Heart right ventricle (tissue), 16 donors: ENCODE measurements at regions not wholly inside any gene's neighbourhood (a gene's known extent, or its start where the extent isn't known, plus 50 kb on each side); places are given as distances from the start of the nearest gene placed in this dataset.

ENCODE experiments used
- ATAC-seq, 8 donors: fragments of 200-7000 bp; cut with Tn5 transposase; one replicate each; pipeline ENCODE4 v1.9.1; 2020; ENCODE audit warnings: mild to moderate bottlenecking in 8 of 8, moderate library complexity in 8 of 8, moderate number of reproducible peaks in 1 of 8
- DNase-seq, 2 donors: peaks; one replicate each; pipeline ENCODE4 v3.0.0-alpha.2; 2020
- H3K27ac ChIP-seq, 10 donors: fragments of 200-600 bp; sonication (generic) in 2 of 10; one replicate each; pipeline versions ENCODE4 v1.5.0 to v1.8.0; 2020 to 2022; ENCODE audit warnings: mild to moderate bottlenecking in 3 of 10
- H3K27me3 ChIP-seq, 7 donors: fragments of 200-600 bp; one replicate each; pipeline ENCODE4 v1.8.0; 2021 to 2022; ENCODE audit warnings: mild to moderate bottlenecking in 2 of 7
- H3K36me3 ChIP-seq, 9 donors: fragments of 200-600 bp; sonication (generic) in 1 of 9; one replicate each; pipeline versions ENCODE4 v1.5.0 to v1.8.0; 2020 to 2022; ENCODE audit warnings: mild to moderate bottlenecking in 2 of 9
- H3K4me1 ChIP-seq, 9 donors: fragments of 200-600 bp; sonication (generic) in 1 of 9; one replicate each; pipeline versions ENCODE4 v1.5.0 to v1.8.0; 2020 to 2022; ENCODE audit warnings: mild to moderate bottlenecking in 4 of 9
- H3K4me3 ChIP-seq, 10 donors: fragments of 200-600 bp; sonication (generic) in 2 of 10; one replicate each; pipeline versions ENCODE4 v1.5.0 to v1.8.0; 2020 to 2022; ENCODE audit warnings: mild to moderate bottlenecking in 7 of 10, moderate library complexity in 2 of 10
- H3K9me3 ChIP-seq, 11 donors: fragments of 200-600 bp in 10 of 11; sonication (generic) in 2 of 11; one replicate each; pipeline versions ENCODE4 v1.5.0 to v1.8.0; 2013 to 2022; ENCODE audit warnings: mild to moderate bottlenecking in 2 of 11, control low read depth in 1 of 11, moderate library complexity in 1 of 11
- WGBS, 2 donors: extraction: QIAGEN DNeasy Blood & Tissue Kit; methylation state at CpG; one replicate each; pipeline ENCODE4 v1.1.7; 2013; ENCODE audit warnings: inconsistent platforms in 1 of 2; 5-methylcytosine and 5-hydroxymethylcytosine counted together
- intact Hi-C, 10 donors: fragments of 100-400 bp; cut with DNase I; formaldehyde crosslinking; loops; one replicate each; pipeline versions ENCODE4 v1.11.1 to v1.14.2; 2022
- TF ChIP-seq, protein P1 (sequence below), 9 donors: fragments of 200-600 bp; sonication (generic) in 2 of 9; IDR thresholded peaks; one replicate each; pipeline versions ENCODE4 v1.5.0 to v1.8.0; 2021 to 2022; ENCODE audit warnings: antibody characterized with exemption in 9 of 9, mild to moderate bottlenecking in 5 of 9, moderate library complexity in 1 of 9
- donor health status: Arrhythmogenic right ventricular cardiomyopathy.
- donor health status: ischemic (EF 13 %, LVEDD 7.1; RV severe dilation, severe dysfunction).
- donor health status: healthy with polysubstance abuse.
- donor health status: DM: no; HTN: yes; CAD: no.
- donor health status: DM: no; HTN: no; CAD: no.
- donor health status: ischemic (EF 25% LVEDD 6.9; RV normal size, moderate dysfunction).
- donor health status: ischemic (EF 25% LVEDD 5.7; RV mildly dilated, moderate dysfunction).
- donor health status: healthy.
- donor health status: DM: yes; HTN: yes; CAD: no.
- donor health status: Ischemic cardiomyopathy.
- donor health status: ischemic (EF 35%, LVEDD 5.7; RV mildly dilated, moderate dysfunction).
- donor health status: nonischemic (EF 11% LVEDD 7.7; RV severe dilation, severe dysfunction).
- donor health status: DM: yes; HTN: yes; CAD: no.
- donor health status: PGD.
- donor health status: ischemic (EF 29% LVEDD 5.4; RV normal size, mild dysfunction).
- donor health status: nonischemic (EF 23%, LVEDD 6.1; RV moderate dilation, normal function).

DNA sequence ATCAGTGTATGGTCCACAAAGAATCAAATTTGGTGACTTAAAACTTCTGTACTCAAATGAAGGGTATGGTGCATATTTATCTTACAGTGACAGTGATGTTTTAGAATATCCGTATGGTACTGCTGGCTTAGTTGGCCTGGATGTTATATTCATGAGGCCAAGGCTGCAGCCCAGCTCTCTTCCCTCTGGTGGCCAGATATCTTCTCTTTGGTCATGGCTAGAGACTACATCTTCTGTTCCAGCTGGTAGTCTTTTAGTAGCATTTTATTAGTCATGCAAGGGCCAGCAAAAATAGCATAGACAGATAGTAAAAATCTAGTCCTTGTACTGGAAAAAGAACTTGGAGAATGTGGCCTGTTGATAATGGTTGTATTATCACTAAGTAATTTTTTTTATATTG lies 124.0 kb upstream of the ROPN1 start:
- H3K27me3 ChIP-seq: no peaks in the 10 kb centered on the region
- H3K27ac ChIP-seq: peak overlapping the region in 5 of 10 donors; percentile 18 to 71 (median 68)
- TF ChIP-seq, protein P1, sequence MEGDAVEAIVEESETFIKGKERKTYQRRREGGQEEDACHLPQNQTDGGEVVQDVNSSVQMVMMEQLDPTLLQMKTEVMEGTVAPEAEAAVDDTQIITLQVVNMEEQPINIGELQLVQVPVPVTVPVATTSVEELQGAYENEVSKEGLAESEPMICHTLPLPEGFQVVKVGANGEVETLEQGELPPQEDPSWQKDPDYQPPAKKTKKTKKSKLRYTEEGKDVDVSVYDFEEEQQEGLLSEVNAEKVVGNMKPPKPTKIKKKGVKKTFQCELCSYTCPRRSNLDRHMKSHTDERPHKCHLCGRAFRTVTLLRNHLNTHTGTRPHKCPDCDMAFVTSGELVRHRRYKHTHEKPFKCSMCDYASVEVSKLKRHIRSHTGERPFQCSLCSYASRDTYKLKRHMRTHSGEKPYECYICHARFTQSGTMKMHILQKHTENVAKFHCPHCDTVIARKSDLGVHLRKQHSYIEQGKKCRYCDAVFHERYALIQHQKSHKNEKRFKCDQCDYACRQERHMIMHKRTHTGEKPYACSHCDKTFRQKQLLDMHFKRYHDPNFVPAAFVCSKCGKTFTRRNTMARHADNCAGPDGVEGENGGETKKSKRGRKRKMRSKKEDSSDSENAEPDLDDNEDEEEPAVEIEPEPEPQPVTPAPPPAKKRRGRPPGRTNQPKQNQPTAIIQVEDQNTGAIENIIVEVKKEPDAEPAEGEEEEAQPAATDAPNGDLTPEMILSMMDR (IDR thresholded peaks at IDR 0.05): no peak
- H3K4me1 ChIP-seq: peaks cover 0 to 74% (median 53%) of the 10 kb centered on the region in 9 donors
- intact Hi-C loops: no loop called here
- H3K36me3 ChIP-seq: no peaks in the 10 kb centered on the region
- H3K9me3 ChIP-seq: no peaks in the 10 kb centered on the region
- 71 to 74% methylated on average over 1 of the region's 1 CpG for WGBS, 2 donors
- H3K4me3 ChIP-seq: no peak overlapping the region
- no peak for DNase-seq
- peak in 6 of 8 donors; percentile 22 to 64 (median 44) for ATAC-seq

DNA sequence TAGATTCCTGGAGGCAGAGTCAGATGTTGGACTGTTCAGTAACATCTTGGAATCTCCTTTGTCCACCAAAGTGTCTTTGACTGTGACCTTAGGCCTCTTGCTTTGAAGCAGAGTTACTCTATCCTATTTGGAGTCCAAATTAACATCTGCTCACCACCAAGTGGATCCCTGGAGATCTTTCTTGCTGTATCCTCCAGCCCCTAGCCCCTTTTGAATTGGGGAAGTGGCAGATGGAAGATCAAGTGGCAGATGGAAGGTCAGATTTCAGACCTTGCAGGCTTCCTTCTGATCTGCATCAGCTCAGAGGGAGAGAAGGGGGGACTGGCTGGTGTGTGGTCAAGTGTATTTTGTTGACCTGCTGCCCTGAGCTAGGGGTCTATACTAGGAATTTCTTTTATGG lies 125.0 kb upstream of the ROPN1 start:
- intact Hi-C loops: no loop called here
- Histone ChIP-seq H3K36me3 (no peaks in the 10 kb centered on the region), H3K4me3 (no peak overlapping the region), H3K27me3 (no peaks in the 10 kb centered on the region), H3K27ac (peak overlapping the region in 2 of 10 donors; percentile 9 to 68), H3K4me1 (peaks cover 0 to 74% (median 53%) of the 10 kb centered on the region in 9 donors), H3K9me3 (no peaks in the 10 kb centered on the region)
- TF ChIP-seq, protein P1 (IDR thresholded peaks at IDR 0.05): no peak
- ATAC-seq: no peak
- no peak for DNase-seq

DNA sequence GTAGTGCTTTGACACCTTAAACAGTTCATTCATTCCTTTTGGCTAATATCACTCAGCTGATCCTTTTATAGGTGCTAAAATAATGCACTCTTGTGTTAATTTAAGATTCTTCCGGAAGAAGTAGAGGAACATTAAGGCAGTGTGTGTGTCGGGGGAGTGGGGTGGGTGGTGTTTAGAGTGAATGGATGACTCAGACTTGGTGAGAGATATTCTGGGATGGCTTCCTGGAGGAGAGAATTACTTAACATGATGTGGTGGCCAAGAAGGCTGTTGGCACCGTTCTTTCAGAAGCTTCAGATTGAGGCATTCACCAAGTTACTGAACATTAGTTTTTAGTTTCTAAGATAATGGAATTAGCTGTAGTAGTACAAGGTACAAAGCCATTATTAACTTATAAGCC lies 125.6 kb upstream of the ROPN1 start:
- ATAC-seq (peak in 3 of 8 donors; percentile 29 to 73 (median 32)), DNase-seq (no peak)
- Histone ChIP-seq H3K36me3 (no peaks in the 10 kb centered on the region), H3K4me3 (no peak overlapping the region), H3K27me3 (no peaks in the 10 kb centered on the region), H3K4me1 (peaks cover 0 to 76% (median 53%) of the 10 kb centered on the region in 9 donors), H3K9me3 (no peaks in the 10 kb centered on the region), H3K27ac (peak overlapping the region in 2 of 10 donors; percentile 22 to 68)
- intact Hi-C loops: no loop called here
- TF ChIP-seq, protein P1 (IDR thresholded peaks at IDR 0.05): no peak
- WGBS, 2 donors: 62 to 72% methylated on average over 3 of the region's 3 CpGs

DNA sequence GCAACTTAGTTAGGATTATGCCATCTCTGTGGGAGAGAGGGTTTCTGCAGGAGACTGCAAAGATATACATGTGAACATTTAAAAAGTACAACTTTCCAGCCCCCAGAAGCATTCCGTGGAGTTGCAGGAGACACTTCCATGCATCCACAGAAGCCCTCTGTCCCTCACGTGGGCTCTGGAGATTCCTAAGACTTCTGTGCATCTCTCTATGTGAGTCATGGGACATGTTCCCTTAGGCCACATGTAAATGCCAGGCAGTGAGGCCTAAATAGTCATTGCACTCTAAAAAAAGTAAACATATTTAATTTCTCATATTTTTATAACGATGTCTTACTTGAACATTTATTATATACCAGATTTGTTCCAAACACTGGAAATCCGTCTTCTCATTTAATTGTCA lies 126.5 kb upstream of the ROPN1 start:
- ATAC-seq (no peak), DNase-seq (no peak)
- TF ChIP-seq, protein P1 (IDR thresholded peaks at IDR 0.05): no peak
- Histone ChIP-seq H3K4me1 (peaks cover 0 to 72% (median 50%) of the 10 kb centered on the region in 9 donors), H3K27me3 (no peaks in the 10 kb centered on the region), H3K9me3 (no peaks in the 10 kb centered on the region), H3K4me3 (no peak overlapping the region), H3K36me3 (no peaks in the 10 kb centered on the region), H3K27ac (peak overlapping the region in 1 of 10 donors; percentile 22)
- 90 to 92% methylated on average over 4 of the region's 4 CpGs for WGBS, 2 donors
- intact Hi-C loops: no loop called here
